ENCODE measurements at regions not wholly inside any gene's neighbourhood (a gene's known extent, or its start where the extent isn't known, plus 50 kb on each side); places are given as distances from the start of the nearest gene placed in this dataset.

DNA sequence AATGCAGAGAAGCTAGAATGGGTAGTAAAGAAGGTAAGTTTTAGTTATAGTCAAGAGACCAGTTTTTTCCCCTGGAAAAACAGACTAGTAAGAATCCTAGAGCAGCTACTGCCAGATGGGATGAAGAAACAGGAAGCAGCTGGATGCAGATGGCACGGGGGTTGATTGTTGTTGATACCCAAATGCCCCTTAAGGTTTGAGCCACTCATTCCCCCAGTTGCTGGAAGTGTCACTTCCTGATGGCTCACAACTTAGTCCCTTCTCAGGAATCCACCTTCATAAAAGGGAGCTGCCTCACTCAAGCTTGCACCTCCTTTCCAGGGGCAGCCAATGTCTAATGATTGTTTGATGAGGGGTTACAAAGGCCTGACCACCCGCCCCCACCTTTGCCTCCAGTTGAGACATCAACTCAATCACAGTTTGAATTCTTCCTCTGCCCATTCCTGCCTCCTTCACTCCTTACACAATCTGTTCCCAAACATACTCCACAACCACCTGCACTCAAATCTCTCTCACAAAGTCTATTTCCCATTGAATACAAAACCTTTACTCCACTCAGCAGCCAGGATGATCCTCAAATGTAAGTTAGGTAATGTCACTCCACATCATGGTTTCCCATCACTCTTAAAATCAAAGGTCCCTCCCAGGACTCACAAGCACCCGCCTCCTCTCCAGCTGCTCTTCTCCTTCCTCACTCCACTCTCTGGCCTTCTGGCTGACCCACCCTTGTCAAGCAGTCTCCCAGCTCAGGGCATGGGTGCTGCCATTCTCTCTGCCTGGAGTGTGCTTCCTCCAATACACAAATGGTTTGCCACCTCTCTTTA, 450.1 kb upstream of the THBS1 start:
- DNase-seq: no peak

DNA sequence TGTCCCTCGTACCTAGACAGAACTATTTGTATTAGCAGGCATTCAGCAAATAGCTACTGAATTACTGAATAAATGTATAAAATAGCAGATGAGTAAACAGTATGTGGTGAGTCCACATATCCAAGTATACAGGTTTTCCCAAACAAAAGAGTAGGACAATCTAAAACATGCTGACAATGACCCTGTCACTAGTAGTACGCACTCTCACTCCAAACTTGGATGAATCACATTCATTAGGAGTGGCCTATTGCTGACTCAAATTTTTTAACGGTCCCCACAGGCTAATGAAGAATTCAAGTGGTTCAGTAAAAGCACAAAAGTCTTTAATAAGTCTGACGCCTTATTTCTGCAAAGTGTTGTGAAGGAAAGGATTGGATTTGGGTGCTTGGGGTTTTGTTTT, 449.3 kb upstream of the THBS1 start:
- DNase-seq: no peak

DNA sequence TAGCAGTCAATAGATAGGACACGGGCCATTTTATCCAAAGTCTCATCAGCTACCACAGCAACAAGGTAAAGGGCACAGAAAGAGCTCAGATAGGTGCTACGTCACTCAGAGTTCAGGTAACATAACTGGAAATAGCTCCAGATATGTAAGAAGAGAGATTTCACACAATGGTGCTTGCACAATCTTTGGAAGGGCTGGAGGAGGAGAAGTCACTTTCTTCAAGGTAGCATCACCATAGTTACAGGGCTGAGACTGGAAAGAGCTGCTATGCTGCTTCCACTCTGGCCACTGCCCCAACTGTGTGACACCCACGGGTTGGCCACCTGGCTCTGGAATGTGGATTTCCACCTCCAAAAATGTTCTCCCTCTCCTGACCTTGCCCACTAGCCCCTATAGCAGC, 448.8 kb upstream of the THBS1 start:
- DNase-seq: no peak

DNA sequence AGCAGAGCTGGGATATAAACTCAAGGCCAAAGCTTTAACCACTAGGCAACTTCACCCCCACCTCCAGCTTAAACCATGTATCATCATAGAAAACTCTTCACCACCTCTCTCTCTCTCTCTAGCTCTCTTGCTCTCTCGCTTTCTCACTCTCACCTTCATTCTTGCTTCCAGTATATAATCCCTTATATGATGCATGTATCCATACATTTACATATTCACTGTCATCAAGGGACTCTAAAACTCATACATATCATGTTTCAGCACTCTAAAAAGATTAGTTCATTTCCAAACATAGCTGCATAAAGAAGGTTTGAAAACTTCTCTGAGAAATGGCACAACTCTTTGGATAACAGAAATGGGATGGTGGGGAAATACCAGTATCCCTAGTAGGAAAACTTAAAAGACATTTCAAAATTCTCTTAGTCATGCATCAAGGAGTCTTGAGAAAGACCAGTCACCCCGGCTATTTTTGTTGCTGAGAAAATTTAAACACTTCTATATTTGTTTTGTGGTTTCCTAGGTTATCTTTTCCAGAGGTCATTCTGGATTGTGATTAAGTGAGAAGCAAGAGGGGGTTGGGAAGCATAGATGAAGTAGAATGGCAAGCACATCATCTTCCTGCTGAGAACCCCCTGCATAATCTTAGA, 447.8 kb upstream of the THBS1 start:
- DNase-seq: no peak

DNA sequence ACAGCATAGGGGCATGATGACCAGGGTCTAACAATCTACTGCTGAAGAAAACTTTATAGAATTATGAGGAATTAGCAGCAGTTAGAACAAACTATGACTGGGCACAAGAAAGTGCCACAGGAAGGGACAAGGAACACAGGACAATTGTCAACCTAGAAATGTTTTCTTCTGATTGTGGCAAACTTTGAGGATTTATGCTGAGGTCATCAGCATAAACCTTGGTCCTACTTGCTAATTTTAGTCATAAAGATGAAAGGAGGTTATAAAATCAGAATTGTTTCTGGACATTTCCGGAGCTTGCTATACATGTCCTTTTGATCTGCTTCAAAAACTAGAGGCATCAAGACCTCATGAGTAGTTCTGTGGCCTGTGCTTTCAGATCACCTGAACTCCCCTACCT, 446.6 kb upstream of the THBS1 start:
- DNase-seq: no peak

DNA sequence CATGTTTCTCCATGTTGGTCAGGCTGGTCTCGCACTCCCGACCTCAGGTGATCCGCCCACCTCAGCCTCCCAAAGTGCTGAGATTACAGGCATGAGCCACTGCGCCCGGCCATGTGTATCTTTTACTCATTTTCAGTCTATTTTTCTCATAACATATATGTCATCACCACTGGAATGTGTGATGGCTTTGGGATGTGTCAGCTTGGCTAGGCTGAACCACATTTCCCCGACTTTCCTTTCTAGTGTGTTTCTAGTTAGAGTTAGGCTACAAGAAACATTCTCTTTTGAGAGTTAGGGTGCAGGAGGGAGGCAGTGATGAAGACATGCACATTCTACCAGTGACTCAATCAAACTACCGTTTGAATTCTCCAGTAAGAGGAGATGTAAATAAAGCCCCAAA, 444.9 kb upstream of the THBS1 start:
- DNase-seq: no peak

DNA sequence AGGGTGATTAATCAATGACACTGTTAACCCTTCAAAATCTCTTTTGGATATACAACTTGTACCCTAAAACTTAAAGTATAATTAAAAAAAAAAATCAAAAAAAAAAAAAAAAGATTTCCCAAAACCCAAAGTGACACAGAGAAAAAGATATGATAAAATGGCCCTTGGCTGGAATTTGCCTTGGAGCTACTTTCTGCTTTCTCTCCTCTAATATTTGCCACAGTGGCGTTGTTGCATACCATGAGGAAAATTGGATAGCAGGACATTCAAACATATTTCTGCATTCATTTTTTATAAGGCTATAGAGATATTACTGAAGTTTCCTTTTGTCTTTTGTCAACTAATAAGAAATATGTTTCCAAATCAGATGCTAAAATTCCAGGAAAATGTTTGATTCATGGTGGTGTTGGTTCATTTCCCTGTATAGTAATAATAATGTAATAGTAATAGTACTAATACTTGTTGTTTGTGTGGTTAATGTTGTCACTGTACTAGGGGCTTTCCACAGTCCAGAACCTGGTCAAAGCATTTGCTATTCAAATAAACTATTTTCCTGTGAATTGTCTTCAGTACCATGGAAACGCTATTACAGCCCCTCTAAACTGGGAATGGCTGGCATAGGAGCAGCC, 441.3 kb upstream of the THBS1 start:
- no peak for DNase-seq

DNA sequence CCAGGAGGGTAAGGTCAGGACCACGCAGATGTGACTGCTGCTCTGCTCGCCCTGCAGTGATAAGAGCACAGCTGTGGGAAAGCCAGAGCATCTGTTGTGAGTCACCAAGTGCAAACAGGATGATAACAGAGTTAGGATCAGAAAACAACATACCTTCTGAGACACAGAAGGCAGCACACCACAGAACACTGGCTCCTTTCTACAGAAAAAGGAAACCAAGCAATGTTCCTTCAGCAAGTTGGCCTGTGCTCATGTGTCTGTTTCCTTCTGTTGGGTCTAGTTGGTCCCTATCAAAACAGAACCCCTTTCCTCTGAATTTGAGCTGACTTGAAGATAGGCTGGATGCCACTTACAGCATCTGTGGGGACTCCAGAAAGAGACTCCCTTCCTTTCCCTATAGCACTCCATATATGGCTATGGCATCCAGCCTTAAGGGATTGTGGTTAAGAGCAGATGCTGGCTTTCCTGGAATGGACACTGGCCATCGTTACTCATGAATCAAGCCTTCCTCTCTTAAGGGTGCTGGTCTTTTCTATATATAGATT, 440.7 kb upstream of the THBS1 start:
- DNase-seq: no peak

DNA sequence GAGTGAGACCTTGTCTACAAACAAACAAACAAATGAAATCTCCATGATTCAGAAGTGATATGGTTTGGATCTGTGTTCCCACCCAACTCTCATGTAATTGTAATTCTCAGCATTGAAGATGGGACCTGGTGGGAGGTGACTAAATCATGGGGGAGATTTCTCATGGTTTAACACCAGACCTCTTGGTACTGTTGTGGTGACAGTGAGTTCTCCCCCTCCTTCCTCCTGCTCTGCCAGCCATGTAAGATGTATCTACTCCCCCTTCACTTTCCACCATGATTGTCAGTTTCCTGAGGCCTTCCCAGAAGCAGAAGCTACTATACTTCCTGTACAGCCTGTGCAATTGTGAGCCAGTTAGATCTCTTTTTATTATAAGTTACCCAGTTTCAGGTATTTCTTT, 438.4 kb upstream of the THBS1 start:
- DNase-seq: no peak

DNA sequence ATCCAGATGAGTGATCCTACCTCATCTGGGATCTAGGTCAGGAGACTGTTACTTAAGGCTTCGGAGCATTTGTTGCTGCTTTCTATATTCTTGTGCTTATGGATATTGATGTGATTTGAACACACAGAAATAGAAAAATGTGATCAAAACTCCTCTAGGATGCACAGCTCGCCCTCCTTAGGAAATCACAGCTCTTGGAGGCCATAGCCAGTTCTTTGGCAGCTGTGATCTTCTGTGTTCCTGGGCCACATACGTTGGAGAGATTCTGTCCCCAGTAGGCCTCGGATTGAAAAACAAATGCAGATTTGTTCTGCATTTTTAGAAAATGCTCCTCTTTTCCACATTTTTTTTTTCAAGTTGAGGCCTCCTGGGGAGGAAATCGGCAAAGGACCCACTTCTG, 437.4 kb upstream of the THBS1 start:
- no peak for DNase-seq

DNA sequence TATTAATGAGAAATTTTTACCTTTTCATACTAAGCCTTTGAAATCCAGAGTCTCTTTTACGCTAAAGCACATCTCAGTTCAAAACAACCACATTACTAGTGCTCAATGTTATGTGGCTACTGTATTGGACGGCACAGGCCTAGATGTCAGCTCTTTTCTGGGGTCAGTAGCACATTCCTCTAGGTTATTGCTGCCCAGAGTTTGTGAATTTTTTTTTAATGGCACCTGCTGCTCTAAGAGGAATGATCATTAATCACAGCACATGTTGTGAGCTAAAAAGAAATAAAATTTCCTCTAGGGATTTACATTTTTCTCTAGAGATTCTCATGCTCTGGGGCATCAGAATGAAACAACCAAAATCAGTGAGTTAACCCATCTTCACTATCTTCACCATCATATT, 436.8 kb upstream of the THBS1 start:
- no peak for DNase-seq

DNA sequence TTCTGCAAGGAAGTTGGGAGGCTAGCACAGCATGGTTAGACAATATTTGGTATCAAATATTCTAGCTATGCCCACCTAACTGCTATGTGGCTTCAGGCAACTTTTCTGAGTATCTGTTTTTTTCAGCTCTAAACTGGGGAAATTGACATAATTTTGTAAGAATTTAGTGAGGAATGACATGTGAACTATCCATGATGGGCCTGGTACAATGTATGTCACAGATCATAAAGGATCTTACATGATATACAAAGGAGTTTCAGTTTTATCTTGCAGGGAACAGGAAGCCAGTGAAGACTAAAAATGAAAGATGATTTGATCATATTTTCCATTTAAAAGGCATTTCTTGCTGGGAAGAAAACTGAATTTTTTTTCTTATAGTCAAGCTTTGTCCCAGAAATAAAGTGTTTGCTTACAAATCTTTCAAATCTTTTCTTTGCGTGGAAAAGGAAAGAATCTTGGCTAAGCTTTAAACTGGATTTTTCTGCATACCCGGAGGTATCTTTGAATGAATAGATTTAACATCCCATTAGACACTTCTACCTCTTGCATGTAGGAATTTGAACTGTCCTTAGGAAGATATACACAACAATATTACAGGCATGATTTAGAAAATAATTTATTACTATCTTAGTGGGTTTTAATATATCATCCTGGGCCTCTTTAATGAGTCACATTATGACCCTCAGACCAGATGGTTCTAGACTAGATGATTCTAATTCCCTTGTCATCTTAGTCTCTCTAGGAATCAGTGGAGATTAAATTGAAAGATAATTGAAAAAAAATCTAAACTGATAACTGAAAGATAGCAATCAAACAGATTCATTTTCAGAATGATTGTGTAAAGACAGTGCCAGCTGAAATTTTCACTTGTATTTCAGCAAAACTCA, 436.0 kb upstream of the THBS1 start:
- DNase-seq: no peak

DNA sequence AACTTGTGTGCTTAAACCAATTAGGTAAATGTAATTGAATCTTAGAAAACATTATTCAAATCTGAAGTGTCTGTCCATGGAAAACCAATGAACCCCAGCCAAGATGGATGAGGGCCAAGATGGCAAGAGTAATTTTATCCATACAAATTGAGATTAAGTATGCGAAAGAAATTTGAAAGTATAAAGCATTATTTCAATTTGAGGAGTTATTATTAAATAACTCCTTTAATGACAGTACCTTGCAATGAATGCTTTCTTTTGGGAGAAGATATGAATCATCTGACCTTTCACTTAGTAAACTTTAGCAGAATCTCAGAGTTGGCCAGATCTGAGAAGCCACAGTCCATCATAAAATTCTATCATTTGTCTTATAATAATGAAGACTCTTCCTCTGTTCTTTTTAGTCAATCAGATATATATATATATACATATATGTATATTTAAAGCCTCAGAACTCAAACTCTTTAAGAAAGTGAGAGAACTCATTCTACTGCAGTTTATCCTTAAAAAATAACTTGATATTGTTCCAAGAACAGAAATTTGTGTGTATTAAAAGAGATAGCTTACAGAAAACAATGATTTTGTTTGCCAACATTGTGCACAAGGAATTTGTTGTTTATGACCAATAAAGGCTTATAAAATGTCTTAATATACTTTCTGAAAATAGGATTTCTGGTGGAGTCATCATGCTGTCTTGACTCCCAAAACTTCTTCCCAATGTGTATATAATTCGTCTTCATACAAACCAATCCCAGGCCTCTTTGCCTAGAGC, 434.8 kb upstream of the THBS1 start:
- DNase-seq: no peak

DNA sequence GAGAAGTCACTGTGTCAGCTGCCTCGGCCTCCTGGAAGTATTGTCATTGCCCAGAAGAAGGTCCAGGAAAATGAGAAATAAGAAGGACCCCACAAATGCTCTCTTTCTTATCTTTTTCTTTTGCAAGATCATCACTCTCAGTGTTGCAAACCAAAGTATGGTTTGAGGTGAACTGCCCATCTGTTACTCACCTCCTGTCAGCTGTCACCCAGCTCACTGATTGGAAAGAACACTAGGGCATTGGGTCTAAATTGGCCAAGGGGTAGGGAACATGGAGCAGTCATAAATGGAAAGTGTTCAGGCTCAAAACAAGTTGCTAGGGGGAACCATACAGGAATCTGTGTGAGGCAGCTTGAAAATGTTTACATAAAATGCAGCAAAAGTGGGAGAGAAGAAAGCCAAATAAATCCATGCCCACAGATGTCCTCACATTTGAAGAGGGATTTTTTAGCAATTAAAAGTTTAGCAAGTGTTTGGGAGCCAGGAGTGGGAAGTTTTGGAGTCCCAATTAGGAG, 431.2 kb upstream of the THBS1 start:
- DNase-seq: no peak

DNA sequence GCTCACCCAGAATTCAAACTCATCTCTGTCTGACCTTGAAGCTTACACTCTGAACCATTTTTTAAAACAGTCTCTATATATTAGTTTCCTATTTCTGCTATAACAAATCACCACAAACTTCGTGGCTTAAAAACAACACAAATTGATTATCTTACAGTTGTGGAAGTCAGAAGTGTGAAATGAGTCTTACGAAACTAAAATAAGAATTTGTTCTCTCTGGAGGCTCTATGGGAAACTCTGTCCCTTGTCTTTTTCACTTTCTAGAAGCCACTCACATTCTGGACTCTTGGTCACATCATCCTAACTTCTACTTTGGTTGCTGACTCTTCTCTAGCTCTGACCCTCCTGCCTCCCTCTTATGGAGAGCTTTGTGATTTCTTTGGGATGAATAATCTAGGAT, 429.3 kb upstream of the THBS1 start:
- no peak for DNase-seq

DNA sequence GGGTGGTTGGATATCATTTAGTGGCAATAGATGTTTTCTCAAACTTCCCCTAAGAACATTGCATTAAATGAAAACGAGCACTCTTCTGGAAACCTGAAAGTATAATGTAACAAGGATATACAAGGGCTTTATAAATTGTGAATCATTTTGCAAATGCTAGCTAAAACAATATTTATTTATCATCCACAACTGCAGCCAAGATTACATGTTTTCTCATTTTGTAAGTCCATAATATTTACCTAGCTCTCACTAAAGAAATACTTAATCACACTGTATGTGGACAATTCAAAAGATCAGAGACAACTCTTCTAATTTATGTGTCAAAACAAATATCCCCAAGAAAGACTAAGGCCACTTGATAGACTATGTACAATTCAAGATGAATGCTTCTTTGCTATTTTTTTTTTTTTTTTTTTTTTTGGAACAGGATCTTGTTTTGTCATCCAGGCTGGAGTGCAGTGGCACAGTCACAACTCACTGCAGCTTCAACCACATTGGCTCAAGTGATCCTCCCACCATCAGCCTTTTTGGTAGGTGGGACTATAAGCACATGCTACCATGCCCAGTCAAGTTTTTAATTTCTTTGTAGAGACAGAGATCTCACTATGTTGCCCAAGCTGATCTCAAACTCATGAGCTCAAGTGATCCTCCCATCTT, 427.7 kb upstream of the THBS1 start:
- no peak for DNase-seq

DNA sequence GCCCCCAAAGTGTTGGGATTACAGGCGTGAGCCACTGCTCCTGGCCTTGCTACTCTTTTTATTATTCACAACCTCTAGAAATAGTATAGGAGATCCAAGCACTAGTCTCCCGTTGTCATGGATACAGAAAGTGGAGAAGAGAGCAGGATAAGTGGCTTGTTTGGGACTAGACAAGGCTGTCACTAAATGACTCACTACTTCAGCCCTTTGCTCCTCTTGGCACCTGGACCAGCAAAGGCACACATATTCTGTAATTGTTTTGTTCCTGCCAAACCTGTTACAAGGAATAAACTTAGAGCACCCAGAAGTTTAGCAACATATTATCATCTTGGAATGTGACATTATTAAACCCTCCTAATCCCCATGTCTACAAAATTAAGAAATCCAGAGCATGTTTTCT, 427.2 kb upstream of the THBS1 start:
- no peak for DNase-seq

DNA sequence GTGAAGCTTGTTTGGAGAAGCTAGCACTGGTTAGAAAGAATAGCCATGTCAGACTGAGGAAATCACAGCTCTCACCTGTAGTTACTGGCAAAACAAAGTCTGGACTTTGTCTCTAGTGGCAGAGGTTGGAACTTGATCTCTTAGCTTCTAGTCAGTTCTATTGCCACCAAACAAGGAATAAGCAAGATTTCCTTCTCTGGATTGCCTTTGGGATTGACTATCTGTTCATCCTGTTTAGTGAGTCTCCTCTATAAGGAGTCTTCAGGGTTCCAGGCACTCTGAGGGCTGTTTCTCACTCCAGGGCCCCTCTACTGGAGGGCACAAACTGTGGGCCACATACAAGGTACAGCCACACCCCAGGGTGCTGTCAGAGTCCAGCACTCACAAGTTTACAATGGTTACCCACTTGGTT, 426.6 kb upstream of the THBS1 start:
- DNase-seq: no peak

DNA sequence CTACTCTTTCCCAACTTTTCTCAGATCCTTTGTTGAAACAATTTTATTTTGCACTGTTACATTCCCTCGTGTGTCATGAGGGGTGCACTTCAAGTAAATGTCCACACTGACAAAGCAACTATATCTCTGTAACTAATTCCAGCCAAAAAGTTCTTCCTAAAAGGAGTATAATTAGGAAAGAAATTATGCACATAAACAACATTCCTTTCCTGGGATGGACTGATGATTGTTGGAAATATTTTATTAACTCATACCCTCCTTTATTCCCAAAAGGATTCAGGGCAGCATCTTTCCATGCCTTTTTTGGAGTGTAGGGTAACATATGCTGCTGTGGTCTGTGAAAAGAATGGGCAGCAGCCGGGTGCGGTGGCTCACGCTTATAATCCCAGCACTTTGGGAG, 426.1 kb upstream of the THBS1 start:
- no peak for DNase-seq

DNA sequence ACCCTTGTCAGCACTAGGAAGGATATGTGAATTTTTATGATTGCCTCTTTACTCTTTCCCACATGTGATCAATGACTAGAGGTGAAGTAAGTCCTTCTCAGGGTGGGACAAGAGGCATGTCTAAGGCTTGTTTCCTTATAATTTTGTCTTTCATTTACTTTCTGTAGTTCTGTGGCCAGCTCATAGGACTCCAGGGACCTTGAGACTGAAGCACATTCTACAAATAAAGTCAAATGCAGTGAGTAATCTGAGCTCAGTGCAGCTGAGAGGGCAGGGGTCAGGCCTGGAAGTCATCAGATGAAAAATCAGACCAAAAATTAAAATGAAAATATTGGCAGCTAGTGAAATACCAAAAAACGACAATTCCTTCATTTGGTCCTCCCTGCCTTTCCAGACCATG, 424.7 kb upstream of the THBS1 start:
- no peak for DNase-seq

DNA sequence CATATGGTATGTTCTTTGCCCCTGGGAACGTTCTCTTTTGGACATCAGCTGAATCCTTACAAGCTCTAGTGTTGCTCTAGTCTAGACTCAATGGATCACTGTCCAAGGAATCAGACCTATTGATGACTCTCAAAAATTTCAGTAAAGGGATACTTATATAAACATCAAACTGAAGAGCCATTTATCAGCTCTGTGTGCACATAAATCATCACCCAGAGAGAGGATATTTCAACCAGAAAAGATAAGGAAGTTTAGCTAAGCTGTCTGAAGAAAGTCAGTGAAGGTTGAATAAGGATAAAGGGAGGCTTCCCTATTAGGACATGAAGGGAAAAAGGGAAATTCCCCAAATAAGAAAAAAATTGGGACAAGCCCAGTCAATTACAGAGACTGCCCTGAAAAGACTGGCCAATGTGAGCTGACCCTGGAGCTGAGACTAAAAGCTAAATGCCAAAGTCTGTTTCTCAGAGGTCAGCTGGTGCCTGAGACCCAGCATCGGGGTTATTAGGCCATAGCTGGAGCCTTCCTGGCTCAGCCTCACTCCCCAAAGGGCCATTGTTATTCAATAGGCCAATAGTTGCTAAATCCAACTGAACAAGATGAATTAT, 424.1 kb upstream of the THBS1 start:
- DNase-seq: no peak
